Psoas muscle (tissue), 7 donors: ENCODE measurements at regions not wholly inside any gene's neighbourhood (a gene's known extent, or its start where the extent isn't known, plus 50 kb on each side); places are given as distances from the start of the nearest gene placed in this dataset.
A peak's percentile ranks its signal among the peaks of the same experiment; 100 is the strongest.

ENCODE experiments used
- ATAC-seq, 4 donors: fragments of 200-7000 bp; cut with Tn5 transposase; one replicate each; pipeline ENCODE4 v1.9.1; 2020; ENCODE audit warnings: moderate library complexity in 3 of 4, mild to moderate bottlenecking in 2 of 4
- DNase-seq, 2 donors: peaks; one replicate each; pipeline ENCODE4 v3.0.0-alpha.2; 2020
- H3K27ac ChIP-seq: fragments of 200-600 bp; one replicate; pipeline ENCODE4 v1.8.0; 2022
- H3K27me3 ChIP-seq, 3 donors: fragments of 200-600 bp in 1 of 3; one replicate each; pipeline versions ENCODE4 v1.6.1 to v1.8.0; 2013 to 2022; ENCODE audit warnings: low read length in 2 of 3, mild to moderate bottlenecking in 2 of 3, moderate library complexity in 1 of 3; ENCODE audit not compliant: insufficient read depth in 3 of 3
- H3K36me3 ChIP-seq, 2 donors: fragments of 200-600 bp in 1 of 2; one replicate each; pipeline versions ENCODE4 v1.6.1 to v1.8.0; 2013 to 2022; ENCODE audit warnings: low read depth in 1 of 2, mild to moderate bottlenecking in 1 of 2, moderate library complexity in 1 of 2; ENCODE audit not compliant: insufficient read depth in 1 of 2
- H3K4me1 ChIP-seq: fragments of 200-600 bp; one replicate; pipeline ENCODE4 v1.8.0; 2022
- H3K4me3 ChIP-seq: fragments of 200-600 bp; one replicate; pipeline ENCODE4 v1.8.0; 2022; ENCODE audit warnings: mild to moderate bottlenecking
- H3K9me3 ChIP-seq: fragments of 200-600 bp; one replicate; pipeline ENCODE4 v1.8.0; 2022
- WGBS, 3 donors: extraction: QIAGEN DNeasy Blood & Tissue Kit; methylation state at CpG; one replicate each; pipeline versions ENCODE4 v1.1.6 to v1.1.7; 2013; 5-methylcytosine and 5-hydroxymethylcytosine counted together
- intact Hi-C, 2 donors: fragments of 100-400 bp; cut with DNase I; formaldehyde crosslinking; loops; one replicate each; pipeline versions ENCODE4 v1.11.0 to v1.14.2; 2022
- TF ChIP-seq, protein P1 (sequence below): fragments of 200-600 bp; IDR thresholded peaks from one replicate; pipeline ENCODE4 v1.8.0; 2022; ENCODE audit warnings: antibody characterized with exemption
- donor health status: healthy with polysubstance abuse.
- donor health status: DM: no; HTN: no; CAD: no; lungs with moderate emphysema.
- donor health status: Bipolar disorder and iron deficiency.
- donor health status: healthy.
- donor health status: DM: yes; HTN: yes; CAD: no.
- donor health status: DM: no; HTN: no; CAD: no.
- donor health status: DM: yes; HTN: yes; CAD: no.

DNA sequence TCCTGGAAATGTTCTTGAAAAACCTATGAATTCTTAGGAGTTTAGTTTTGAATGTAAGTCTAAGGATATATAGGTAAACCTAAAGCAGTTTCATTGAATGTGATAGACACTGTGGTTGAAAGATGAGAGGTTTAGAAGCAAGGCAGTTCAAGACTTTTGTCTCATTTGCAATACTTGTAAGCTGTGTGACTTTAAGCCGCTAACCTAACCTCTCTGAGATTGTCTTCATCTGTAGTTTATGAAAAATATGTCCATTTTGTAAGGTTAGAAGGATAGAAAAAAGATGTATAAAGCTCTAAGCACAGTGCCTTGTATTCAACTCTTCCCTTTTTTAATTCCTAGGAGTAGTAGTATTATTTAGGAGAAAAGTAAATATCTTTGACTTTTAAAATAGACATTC is 306.6 kb upstream of the ARRDC4 start:
- no peaks in the 10 kb centered on the region for H3K9me3 ChIP-seq
- H3K27me3 ChIP-seq: peaks cover 0 to 3% (median 0%) of the 10 kb centered on the region in 3 donors
- no peaks in the 10 kb centered on the region for H3K36me3 ChIP-seq
- 95 to 100% (median 98%) methylated on average over 1 of the region's 1 CpG for WGBS, 3 donors
- TF ChIP-seq, protein P1, sequence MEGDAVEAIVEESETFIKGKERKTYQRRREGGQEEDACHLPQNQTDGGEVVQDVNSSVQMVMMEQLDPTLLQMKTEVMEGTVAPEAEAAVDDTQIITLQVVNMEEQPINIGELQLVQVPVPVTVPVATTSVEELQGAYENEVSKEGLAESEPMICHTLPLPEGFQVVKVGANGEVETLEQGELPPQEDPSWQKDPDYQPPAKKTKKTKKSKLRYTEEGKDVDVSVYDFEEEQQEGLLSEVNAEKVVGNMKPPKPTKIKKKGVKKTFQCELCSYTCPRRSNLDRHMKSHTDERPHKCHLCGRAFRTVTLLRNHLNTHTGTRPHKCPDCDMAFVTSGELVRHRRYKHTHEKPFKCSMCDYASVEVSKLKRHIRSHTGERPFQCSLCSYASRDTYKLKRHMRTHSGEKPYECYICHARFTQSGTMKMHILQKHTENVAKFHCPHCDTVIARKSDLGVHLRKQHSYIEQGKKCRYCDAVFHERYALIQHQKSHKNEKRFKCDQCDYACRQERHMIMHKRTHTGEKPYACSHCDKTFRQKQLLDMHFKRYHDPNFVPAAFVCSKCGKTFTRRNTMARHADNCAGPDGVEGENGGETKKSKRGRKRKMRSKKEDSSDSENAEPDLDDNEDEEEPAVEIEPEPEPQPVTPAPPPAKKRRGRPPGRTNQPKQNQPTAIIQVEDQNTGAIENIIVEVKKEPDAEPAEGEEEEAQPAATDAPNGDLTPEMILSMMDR: no peak
- H3K4me1 ChIP-seq: peaks cover 13% of the 10 kb centered on the region
- intact Hi-C loops: loop anchor here in 1 of 2 donors (10.0 kb wide), 1 partner anchor 129 kb away; no protein-coding TSS in a partner anchor
- DNase-seq: no peak
- H3K27ac ChIP-seq: no peak overlapping the region
- ATAC-seq: no peak
- H3K4me3 ChIP-seq: no peak overlapping the region

DNA sequence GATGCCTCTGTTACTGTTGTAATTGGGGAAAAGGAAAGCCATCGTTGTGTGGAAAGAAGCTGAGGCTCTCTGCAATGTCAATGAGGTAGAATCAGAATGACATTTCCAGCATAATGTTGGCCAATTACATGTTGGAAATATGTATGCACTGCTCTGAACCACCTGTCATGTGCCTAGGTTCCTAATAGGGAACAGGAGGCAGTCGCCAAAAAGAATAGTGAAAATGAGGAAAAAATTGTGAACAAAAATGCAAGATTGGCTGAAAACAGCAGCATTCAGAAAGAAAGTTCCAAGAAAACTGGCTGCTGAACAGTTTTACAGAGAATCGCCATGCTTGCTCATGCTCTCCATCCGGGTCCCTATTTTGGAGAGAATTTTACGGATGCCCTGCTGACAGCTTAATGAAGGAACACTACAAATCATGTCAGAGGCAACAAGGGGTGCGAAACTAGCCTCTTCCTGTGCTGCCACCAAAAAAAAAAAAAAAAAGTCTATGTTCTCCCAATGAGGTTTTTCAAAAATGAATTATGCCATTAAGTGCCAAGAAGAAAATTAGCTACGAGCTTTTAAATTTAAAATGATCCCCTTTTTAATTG is 305.9 kb upstream of the ARRDC4 start:
- no peaks in the 10 kb centered on the region for H3K36me3 ChIP-seq
- H3K27ac ChIP-seq: no peak overlapping the region
- no peak overlapping the region for H3K4me3 ChIP-seq
- H3K4me1 ChIP-seq: peaks cover 9% of the 10 kb centered on the region
- H3K9me3 ChIP-seq: no peaks in the 10 kb centered on the region
- DNase-seq (no peak), ATAC-seq (peak in 1 of 4 donors; percentile 13)
- TF ChIP-seq, protein P1: no peak
- 18 to 27% (median 23%) methylated on average over 7 of the region's 7 CpGs for WGBS, 3 donors
- intact Hi-C loops: loop anchor here in 1 of 2 donors (10.0 kb wide), 1 partner anchor 130 kb away; no protein-coding TSS in a partner anchor
- peaks cover 0 to 3% (median 0%) of the 10 kb centered on the region in 3 donors for H3K27me3 ChIP-seq

DNA sequence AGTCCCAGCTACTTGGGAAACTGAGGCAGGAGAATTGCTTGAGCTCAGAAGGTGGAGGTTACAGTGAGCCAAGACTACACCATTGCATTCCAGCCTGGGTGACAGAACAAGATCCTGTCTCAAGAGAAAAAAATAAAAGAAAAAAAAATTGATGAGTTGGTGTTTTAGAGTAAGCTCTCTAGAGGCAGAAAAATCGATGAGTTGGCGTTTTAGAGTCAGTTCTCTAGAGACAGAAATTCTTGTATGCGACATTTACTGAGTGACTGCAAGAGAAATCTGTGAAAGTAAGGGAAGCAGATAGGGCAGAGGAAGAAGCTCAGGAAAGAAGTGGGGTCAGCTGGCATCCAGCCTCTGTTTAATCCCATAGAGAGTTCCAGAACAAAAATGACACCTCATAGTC is 298.7 kb upstream of the ARRDC4 start:
- DNase-seq: no peak
- no peaks in the 10 kb centered on the region for H3K27me3 ChIP-seq
- no peak overlapping the region for H3K4me3 ChIP-seq
- no peaks in the 10 kb centered on the region for H3K9me3 ChIP-seq
- H3K36me3 ChIP-seq: no peaks in the 10 kb centered on the region
- H3K27ac ChIP-seq: no peak overlapping the region
- TF ChIP-seq, protein P1: no peak
- intact Hi-C loops: no loop called here
- H3K4me1 ChIP-seq: no peaks in the 10 kb centered on the region
- WGBS, 3 donors: 74 to 80% (median 79%) methylated on average over 3 of the region's 3 CpGs
- no peak for ATAC-seq

DNA sequence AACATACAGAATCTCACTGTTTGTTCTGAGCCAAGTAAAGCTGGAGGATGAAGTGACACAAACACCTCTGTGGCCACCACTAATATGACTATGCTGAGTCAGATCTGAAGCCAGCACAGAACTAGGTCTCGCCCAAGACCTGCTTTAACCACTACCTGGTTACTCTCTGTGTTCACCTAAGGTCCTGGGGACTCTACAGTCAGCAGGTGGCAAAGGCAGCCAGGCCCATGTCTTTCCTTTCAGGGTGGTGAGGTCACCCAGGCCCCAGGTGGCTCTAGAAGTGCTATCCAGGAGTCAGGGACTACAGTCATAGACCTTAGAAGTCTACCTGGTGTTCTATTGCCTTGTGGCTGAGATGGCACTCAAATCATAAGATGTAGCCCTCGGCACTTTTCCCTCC is 287.9 kb upstream of the ARRDC4 start:
- no peak for ATAC-seq
- no peak overlapping the region for H3K27ac ChIP-seq
- intact Hi-C loops: no loop called here
- TF ChIP-seq, protein P1: no peak
- DNase-seq: no peak
- no peaks in the 10 kb centered on the region for H3K4me1 ChIP-seq
- no peak overlapping the region for H3K4me3 ChIP-seq
- H3K9me3 ChIP-seq: no peaks in the 10 kb centered on the region
- 69 to 91% (median 87%) methylated on average over 2 of the region's 2 CpGs for WGBS, 3 donors
- no peaks in the 10 kb centered on the region for H3K36me3 ChIP-seq
- no peaks in the 10 kb centered on the region for H3K27me3 ChIP-seq

DNA sequence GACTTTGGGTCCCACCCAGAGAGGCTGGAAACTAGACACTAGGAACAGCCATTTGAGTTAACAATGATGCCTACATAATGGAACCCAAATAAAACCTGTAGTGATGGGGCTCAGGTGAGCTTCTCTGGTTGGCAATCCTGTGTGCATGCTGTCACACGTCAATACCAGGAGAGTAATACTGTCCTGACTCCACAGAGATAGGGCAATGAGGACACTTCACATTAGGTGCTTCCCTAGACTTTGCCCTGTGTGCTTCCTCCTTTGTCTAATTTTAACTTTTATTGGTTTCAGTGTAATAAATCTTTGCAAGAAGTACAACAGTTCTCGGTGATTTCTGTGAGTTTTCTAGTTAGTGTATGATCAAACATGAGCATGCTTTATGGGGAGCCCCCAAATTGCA is 281.8 kb upstream of the ARRDC4 start:
- Histone ChIP-seq H3K27me3 (no peaks in the 10 kb centered on the region), H3K36me3 (no peaks in the 10 kb centered on the region), H3K4me1 (no peaks in the 10 kb centered on the region), H3K9me3 (no peaks in the 10 kb centered on the region), H3K4me3 (no peak overlapping the region), H3K27ac (no peak overlapping the region)
- DNase-seq (no peak), ATAC-seq (no peak)
- TF ChIP-seq, protein P1: no peak
- intact Hi-C loops: no loop called here
- WGBS, 3 donors: 54 to 74% (median 55%) methylated on average over 2 of the region's 2 CpGs
